ENCODE measurements at regions not wholly inside any gene's neighbourhood (a gene's known extent, or its start where the extent isn't known, plus 50 kb on each side); places are given as distances from the start of the nearest gene placed in this dataset.

GRCh38 chr6:166703149-166703710 lies 76.2 kb upstream of the RPS6KA2 start:
- no peak for TF ChIP-seq CTCF (conservative IDR thresholded peaks at IDR 0.05; ENCODE audit: low read length)
- no peak for TF ChIP-seq EZH2phosphoT487 (IDR thresholded peaks at IDR 0.05; ENCODE audit: borderline replicate concordance)

All from Loucy (cell line).